ENCODE measurements at regions not wholly inside any gene's neighbourhood (a gene's known extent, or its start where the extent isn't known, plus 50 kb on each side); places are given as distances from the start of the nearest gene placed in this dataset.

DNA sequence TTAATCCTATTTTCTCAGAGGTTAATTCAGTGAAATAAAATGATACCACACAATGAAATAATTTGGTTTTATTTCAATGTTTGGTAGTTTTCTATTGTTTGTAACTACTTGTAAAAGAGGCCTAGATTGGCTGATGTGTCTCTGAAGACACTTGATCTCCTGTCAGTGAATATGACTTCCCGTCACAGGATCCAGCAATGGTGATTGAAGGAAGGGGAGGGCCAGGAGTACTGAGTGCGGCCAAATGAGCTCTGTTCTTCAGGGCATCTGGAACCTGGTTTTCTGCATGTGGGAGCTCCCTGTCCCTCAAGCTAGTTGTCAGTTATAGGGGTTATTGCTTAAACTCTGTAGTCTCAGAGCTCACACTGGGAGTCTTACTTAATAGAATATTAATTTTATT lies 86.5 kb upstream of the OTUD4 start:
- TF ChIP-seq, protein P1, sequence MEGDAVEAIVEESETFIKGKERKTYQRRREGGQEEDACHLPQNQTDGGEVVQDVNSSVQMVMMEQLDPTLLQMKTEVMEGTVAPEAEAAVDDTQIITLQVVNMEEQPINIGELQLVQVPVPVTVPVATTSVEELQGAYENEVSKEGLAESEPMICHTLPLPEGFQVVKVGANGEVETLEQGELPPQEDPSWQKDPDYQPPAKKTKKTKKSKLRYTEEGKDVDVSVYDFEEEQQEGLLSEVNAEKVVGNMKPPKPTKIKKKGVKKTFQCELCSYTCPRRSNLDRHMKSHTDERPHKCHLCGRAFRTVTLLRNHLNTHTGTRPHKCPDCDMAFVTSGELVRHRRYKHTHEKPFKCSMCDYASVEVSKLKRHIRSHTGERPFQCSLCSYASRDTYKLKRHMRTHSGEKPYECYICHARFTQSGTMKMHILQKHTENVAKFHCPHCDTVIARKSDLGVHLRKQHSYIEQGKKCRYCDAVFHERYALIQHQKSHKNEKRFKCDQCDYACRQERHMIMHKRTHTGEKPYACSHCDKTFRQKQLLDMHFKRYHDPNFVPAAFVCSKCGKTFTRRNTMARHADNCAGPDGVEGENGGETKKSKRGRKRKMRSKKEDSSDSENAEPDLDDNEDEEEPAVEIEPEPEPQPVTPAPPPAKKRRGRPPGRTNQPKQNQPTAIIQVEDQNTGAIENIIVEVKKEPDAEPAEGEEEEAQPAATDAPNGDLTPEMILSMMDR (IDR thresholded peaks at IDR 0.05): no peak
- TF ChIP-seq POLR2AphosphoS5 (IDR thresholded peaks at IDR 0.05) (no peak), POLR2A (IDR thresholded peaks at IDR 0.05) (no peak)

Data from breast epithelium (tissue), 3 donors.